ENCODE measurements at regions not wholly inside any gene's neighbourhood (a gene's known extent, or its start where the extent isn't known, plus 50 kb on each side); places are given as distances from the start of the nearest gene placed in this dataset.
"Not testable (repeated sequence)": the region's sequence is repeated elsewhere in the genome, so short reads cannot be mapped to it uniquely, and the experiment has no call there.

DNA sequence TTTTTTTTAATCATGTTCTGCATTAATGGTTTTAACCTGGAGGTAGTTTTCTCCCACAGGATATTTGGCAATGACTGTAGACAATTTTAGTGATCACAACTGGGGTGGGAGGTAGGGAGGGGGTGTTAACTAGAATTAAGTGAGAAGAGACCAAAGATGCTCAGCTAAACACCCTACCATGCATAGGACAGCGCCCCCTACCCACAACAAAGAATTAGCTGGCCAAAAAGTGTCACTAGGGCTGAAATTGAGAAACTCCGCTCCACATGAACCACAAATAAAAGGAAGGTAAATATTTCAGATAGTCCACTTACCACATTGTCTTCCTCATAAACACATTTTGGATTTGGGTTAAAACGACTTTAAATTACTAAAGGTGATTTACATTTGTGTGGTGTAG, 942.6 kb downstream of the SUCLG1 start:
- DNase-seq: no peak

DNA sequence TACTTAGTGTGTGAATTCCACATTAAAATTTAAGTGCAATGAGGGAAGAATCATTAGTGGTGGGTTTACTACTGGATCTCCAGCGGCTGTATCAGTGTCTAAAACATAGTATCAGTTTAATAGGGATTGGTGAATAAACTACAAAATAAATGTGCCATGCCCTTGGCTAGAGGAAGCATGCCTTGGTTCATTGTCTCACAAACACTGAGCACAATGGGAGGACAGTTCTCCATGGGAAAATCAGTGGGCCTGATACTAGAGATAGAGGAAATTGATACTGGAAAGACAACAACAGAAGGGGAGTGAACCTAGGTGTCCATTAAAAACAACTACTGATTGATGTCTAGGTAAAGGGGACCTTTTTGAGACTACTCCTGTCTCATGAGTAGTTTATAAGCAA, 971.6 kb downstream of the SUCLG1 start:
- DNase-seq: no peak

DNA sequence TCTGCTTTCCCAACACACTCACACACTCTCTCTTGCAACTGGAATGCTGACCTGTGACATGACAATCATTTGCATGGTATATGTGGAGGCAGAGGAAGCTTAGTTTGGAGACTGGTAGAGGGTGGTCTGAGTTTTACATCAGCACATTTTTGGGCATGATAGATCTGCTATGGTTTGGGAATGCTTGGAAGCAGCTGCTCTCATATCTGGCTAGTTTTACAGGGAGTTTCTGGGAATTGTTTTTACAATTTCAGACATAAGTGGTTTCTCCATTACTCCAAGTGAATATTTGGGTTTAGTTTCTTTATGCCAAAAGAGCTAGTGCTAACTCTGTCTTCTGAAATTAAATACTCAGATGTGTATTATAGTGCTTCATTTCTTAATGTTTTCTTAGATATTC, 977.6 kb downstream of the SUCLG1 start:
- DNase-seq: no peak

DNA sequence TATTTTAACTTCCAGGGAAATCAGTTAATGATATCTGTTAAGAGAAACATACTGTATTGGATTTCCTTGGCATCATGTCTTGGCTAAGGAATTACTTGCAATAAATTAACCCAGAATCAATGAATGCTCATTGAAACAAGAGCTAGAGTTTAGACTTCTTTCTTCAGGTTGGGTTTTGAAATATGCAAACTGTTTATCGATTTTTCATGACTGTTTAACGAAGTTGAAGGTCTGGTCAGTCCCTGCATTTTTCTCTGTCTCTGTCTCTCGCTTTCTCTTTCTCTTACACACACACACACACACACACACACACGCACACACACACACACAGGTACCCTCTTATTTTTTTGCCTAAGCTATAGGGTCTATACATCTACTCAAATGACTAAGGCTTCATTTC, 981.0 kb downstream of the SUCLG1 start:
- no peak for DNase-seq

DNA sequence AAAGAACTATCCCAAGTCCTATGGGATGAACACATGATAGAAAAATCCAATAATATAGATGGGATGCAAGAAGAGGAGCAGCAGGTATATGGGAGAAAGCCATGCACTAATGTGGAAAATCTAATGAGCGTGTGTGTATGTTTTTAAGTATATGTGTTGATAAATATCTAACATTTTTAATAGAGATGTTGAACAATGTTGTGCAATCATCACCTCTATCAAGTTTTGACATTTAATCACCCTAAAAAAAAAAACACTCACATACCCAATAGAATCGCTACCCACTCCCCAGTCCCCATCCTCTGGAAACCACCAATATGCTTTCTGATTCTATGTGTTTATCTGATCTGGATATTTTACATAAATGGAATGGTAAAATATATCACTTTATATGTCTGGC, 983.7 kb downstream of the SUCLG1 start:
- no peak for DNase-seq

DNA sequence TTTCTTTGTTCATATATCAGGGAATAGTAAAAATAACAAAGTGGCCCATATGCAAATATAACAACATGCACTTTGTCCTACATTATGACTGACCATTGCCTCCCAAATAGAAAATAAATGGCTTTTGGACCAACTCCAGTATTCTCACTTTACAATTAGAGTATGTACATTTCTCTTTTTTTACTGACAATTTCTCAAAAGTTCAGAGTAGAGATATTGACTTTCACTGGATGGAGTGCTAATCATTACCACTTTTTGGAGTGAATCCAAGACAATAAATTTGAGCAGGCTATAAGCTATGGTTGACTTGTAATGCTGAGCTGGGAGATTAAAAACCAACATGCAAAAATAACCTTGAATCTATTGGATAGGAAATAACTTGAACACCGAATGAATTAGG, 987.4 kb downstream of the SUCLG1 start:
- no peak for DNase-seq

DNA sequence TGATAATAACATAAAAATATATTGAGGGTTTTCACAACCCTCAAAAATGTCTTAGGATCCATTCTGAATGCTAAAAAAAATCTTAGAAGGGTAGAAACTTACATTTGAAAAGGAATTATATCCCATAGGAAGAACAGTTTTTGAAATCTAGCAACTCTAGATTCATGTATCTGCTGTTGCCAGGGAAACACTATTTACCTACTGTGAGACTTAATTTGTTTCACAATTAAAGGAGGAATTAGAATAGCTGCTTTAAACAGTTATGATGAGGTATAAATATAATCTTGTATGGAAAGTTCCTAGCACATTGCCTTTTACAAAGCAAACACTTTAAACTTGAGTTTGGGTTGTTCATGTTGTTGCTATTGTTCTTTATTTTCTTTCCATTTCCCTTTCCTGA, 988.2 kb downstream of the SUCLG1 start:
- no peak for DNase-seq

DNA sequence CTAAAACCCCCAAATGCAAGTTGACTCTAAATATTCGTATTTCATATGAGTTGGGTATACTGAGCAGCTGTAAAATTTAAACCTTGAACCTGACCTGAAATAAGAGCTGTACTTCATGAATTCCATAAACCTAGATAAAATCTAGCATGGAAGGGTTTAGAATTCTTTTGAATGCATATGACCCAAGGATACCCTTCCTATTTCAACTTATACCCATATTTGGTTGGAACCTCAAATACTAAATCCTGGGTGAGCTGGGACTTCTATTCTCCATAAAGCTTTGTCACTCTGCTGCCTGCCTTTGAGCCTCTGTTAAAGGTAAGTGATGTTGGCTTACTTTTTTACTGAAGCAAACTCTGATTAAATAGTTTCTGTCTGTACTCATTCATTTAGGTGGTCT, 994.6 kb downstream of the SUCLG1 start:
- DNase-seq: no peak

DNA sequence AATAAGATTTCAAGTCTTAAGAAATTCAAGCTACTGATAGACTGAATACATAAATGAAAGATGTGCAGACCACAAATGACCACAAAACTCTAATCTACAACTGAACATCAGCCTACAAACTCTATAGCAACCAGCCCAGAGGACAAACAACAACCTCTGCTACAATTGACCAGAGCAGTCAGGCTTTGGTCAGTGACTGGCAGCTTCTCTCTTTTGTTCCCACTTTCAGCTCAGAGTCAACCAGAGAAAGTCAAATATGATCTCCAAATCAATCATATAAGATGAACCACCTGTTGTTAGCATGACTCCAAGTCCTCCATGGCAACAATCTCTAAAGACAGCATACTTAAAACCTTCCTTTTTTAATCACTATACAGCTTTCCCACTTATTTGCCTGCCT, 996.2 kb downstream of the SUCLG1 start:
- DNase-seq: no peak

DNA sequence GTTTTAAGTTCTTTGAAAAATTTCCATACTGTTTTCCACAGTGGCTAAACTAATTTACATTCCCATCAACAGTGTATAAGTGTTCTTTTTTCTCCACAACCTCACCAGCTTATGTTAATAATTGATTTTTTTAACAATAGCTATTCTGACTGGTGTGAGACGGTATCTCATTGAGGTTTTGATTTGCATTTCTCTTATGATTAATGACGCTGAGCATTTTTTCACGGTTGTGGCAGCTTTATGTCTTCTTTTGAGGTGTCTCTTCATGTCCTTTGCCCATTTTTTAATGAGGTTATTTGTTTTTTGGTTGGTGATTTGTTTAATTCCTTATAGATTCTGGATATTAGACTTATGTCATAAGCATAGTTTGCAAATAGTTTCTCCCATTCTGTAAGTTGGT, 997.9 kb downstream of the SUCLG1 start:
- DNase-seq: no peak

DNA sequence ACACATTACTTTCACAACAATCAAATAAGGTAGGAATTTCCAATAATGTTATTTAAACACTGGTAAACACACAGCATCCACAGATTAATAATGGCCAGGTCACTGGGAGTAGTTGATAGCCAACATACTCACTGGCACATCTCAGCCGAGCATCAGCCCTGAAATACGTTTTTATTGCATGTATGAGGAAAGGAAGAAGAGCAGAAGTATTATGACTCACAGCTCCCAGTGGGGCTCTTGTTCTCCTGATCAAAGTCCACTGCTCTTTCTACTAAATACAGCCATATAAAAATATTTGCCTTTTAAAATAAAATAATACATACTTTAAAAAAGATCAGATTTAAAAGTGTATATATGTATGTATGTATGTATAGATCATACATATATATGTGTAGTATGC, 999.6 kb downstream of the SUCLG1 start:
- DNase-seq: no peak

DNA sequence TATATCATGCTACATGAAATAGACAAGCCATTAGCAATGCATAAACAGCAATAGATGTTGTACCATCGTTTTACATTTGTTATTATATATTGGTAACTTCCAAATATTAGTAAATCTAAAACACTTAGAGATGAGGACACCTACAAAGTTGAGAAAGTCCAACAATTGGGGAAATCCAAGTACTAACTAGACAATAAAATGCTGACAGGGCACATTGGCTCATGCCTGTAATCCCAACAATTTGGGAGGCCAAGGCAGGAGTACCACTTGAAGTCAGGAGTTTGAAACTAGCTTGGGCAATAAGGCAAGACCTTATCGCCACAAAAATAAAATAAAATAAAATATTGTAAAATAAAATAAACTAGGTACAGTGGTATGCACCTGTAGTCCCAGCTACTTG, 1023.1 kb downstream of the SUCLG1 start:
- no peak for DNase-seq

DNA sequence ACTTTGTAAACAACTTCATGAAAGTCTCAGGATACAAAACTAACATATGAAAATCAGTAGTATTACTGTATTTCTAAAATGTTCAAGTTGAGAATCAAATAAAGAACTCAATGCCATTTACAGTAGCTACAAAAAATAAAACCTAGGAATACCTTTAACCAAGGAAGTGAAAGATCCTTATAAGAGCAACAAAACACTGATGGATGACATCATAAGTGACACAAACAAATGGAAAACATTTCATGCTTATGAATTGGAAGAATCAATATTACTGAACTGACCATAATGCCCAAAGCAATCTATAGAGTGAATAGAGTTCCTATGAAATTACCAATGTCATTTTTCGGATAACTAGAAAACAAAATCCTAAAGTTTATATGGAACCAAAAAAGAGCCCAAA, 1038.1 kb downstream of the SUCLG1 start:
- DNase-seq: no peak

DNA sequence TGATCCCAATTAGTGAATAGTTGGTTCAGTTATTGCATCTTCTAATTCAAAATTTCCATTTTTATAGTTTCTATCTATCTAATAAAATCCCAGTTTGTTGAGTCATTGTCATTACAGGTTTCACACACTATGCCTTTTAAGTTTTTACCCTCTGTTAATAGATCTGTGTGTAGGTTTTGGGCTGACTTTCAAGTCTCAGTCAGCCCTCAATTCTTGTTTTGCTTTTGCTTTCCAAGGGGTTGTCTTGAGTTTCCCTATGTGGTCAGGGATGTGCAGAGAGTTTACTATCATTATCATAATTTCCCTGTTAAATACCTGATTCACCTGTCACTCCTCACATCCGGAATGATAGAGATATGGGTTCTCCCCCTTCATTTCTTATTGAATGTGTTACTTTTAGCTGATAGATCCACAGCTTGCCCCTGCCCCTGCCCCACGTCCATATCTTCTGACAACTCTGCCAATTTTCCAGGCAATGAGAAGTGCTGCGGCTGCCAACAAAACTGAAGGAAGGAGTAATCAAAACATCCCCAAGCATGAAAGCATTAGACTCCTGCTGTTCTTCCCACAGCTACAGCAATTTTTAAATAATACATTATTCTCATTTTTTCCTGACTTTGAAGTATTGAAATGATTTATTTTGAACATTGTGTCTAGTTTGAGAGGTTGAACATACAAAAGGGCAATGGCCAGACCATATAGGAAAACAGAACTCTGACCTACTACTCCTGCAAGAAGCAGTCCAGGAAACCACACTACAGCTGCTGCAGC, 1064.8 kb downstream of the SUCLG1 start:
- no peak for DNase-seq

DNA sequence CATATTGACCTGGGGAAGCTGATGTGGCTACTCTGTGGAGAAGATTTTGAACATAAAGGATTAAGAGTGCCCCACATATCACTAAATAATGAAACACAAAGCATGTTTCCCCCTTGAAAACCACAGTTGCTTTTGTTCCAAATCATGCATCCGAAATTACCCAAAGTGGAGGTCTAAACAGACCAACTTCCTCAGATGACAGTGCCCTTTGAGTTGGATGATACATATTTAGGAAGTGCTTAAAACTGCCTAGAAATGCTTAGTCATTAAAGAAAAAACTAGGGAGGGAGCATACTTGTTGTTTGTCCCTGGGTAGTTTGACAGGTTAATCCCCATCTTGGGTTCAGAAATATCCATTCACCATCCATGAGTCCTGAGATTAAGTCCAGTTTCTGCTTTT, 1070.3 kb downstream of the SUCLG1 start:
- DNase-seq: no peak

DNA sequence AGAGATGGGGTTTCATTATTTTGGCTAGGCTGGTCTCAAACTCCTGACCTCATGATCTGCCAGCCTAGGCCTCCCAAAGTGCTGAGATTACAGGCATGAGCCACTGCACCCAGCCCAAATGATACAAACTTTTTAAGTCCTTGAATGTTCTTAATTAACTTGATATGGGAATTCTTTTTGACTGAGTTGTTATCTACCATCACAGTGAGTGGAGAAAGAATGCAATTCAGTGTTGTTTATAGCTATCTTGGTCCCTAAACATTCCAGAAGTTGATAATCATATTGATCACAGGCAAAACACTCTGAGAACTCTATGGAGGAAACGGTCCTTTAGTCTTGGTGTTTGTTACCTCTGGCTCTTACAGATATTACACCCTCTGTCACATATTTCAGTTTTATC, 1072.5 kb downstream of the SUCLG1 start:
- no peak for DNase-seq

DNA sequence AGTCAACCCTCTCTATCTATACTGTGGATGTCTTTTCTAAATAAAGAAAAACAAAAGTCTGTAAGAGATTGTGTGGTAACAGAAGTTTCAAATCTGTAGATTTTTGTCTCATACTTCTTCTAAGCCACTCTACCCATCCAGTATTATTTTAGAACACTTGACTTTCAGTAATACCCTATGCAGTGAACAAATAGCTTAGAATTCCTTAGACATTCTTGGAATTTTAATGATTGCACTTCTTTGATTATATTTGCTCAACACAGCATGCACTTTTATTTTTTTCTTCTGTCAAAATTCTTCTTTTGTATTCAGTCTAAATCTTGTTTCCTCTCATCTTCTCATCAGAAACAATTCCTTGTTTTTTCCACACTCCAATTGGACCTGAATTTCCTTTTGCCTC, 1080.2 kb downstream of the SUCLG1 start:
- no peak for DNase-seq

DNA sequence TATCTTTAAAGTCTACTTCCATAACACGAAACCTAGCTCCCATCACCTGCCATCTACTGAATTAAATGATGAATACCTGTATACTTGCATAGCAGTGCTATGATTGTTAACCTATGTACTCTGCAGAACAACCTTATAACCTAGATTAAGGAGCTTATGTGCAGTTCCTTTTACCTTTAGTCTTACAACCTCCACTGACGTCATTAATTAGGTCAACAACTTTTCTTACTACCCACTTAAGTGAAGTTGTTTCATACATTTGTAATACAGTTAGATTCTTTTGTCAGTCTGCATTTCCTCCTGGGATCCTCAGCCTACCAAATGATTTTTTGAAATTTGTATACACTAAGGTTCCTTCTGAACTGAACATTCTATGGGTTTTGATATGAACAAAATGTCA, 1082.3 kb downstream of the SUCLG1 start:
- DNase-seq: no peak

DNA sequence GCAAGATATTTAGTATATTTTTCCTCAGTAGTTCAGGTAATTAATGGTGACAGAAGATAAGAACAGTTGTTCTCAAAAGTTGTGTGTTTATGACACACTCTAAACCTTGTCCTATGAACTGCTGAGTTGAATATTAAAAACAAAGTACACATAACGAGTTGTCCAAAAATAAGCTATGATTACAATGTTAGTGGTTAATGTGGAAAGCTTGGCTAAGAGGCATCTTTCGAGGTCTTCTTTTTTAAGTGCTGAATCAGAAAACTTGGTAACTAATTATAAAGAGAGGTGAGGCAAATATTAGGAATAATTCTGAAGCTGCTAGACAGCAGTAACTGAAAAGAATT, 1088.7 kb downstream of the SUCLG1 start:
- DNase-seq: no peak

DNA sequence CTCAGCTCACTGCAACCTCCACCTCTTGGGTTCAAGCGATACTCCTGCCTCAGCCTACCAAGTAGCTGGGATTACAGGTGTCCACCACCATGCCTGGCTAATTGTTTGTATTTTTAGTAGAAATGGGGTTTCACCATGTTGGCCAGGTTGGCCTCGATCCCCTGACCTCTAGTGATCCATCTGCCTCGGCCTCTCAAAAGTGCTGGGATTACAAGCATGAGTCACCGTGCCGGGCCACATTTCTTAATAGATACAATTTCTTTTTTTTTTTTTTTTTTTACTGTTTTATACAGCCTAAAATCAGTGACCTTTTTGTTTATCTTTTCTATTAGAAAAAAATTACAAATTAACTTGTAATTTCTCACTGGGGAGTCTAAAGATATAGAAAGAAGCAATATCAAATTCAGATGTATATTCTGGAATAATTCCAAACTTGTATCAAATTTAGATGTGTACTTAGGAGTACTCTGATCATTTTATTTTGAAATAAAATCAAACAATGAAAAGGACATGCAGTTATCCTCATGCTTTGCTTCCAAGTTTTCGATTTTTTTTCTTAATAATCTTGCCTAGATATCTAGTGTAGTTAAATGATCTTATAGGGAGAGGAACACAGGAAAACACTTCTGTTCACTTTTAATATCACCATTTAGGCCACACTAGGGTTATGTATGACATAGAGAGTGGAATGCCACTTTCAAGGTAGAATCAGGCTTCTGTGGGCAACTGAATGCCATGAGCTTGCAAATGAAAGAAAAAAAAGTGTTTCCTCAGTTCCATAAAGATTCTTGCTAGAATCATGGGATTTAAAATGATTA, 1089.3 kb downstream of the SUCLG1 start:
- no peak for DNase-seq

DNA sequence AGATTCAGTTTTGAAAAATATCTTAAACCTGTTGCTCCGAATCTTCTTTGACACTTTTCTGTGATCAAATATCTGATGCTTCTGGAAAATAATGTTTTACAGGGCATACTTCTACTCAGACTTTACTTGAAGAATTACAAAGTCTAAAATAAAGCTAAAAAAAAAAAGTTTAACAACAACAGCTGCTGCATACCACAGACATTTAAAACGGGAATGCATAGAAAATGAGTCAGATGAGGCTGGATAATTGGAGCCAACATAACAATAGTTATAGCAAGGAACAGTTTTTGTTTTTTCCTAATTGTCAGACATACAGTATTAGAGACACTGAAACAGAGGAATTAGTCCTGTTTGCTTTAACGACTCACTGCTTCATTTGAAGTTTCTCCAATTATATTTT, 1090.2 kb downstream of the SUCLG1 start:
- DNase-seq: no peak

DNA sequence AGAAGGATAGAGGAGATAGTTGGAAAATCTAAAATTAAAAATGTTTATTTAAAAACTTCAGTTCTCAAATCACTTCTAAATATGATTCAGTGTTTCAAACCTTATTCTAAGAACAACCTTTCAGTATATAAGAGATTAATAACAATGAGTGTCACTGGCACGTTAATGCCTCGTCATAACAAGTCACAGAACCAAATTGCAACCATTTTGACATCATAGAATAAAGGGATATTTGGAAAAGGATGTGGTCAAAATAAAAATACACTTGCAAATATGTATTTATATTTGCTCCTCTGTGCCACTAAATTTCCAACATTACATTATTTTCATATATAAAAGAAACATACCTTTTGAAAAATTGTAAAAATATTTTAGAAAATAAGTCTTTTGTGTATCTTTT, 1090.6 kb downstream of the SUCLG1 start:
- no peak for DNase-seq

DNA sequence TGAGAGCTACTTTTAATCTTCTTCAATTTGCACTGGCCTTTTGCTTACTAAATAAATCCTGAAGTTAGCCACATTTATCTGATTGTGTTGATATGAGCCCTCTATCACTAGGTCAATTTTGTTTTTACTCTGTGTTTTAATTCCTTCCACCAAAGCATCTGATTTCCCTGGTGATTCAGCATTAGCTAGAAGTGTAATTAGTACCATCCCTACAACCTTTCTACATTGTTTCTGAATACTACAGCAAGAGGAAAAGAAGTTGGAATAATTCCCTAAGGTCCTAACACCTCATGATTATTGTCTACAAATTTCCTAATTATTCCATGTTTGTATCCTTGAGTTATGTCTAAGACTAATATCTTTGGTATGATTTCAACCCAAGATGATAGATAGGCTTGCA, 1093.6 kb downstream of the SUCLG1 start:
- DNase-seq: no peak

DNA sequence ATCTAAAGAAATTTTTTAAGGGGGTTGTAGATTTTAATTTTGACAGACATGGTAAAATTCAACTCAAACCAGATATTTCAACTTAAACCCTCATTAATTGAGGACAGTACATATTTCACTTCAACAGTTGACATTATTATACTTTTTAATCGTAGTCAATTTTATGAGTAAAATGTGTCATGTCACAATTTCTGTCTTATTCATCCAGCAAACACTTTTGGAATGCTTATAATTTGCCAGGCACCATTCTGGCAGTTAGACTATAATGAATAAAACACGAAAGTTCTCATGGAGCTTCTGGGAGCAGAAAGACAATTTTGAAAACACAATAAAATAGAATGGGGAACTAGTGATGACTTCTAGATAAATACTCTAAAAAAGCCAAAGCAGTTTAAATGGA, 1094.8 kb downstream of the SUCLG1 start:
- DNase-seq: no peak

DNA sequence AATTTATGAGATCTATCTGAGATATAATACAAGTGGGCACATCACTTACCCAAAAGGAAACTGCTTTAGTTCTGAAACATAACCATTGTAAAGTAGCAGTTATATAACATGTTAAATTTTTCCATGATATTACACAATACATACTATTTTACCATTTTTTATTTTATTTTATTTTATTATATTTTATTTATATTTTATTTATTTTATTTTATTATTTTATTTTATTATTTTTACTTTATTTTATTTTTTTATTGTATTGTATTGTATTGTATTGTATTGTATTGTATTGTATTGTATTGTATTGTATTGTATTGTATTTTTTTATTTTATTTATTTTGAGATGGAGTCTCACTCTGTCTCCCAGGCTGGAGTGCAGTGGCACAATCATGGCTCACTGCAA, 1095.9 kb downstream of the SUCLG1 start:
- DNase-seq: not testable (repeated sequence)

Data from GDM1 (cell line).